ENCODE measurements at regions not wholly inside any gene's neighbourhood (a gene's known extent, or its start where the extent isn't known, plus 50 kb on each side); places are given as distances from the start of the nearest gene placed in this dataset.

- no peak for FAIRE-seq
- intact Hi-C loops (cut with micrococcal nuclease; ENCODE audit: unreplicated experiment): no loop called here
- CTCF ChIA-PET (ENCODE audit: low intra/inter-chr PET ratio, low total read pairs): no interaction called here
Measured at GRCh38 chr13:87614276-87614675, 56.9 kb upstream of the SLITRK5 start.

More at GRCh38 chr13:87614276-87614675, 56.9 kb upstream of the SLITRK5 start:
- no peaks in the 10 kb centered on the region for H3K79me2 ChIP-seq (ENCODE audit: insufficient read depth, low read length)
- no peak overlapping the region for H2AFZ ChIP-seq (ENCODE audit: low read length)
- no peaks in the 10 kb centered on the region for H3K4me1 ChIP-seq (ENCODE audit: insufficient read depth, low read length)
- no peak for ATAC-seq
- no peak overlapping the region for H3K27ac ChIP-seq (ENCODE audit: extremely low read length, insufficient read depth, low read length)
- H3K4me2 ChIP-seq (ENCODE audit: low read depth, low read length): no peak overlapping the region
- H3K4me3 ChIP-seq (replicated peaks in 1 of 3; ENCODE audit: insufficient read depth in 1 of 3, low read depth in 2 of 3, low read length in 3 of 3): no peak overlapping the region
- no peak overlapping the region for H3K9ac ChIP-seq (ENCODE audit: insufficient read depth, low read depth, low read length)
- no peaks in the 10 kb centered on the region for H3K36me3 ChIP-seq (replicated peaks in 1 of 2; ENCODE audit: control insufficient read depth in 1 of 2, insufficient read depth in 2 of 2, low read length in 2 of 2)
- H3K27me3 ChIP-seq (ENCODE audit: control insufficient read depth in 1 of 2, insufficient read depth in 2 of 2, low read length in 2 of 2): no peaks in the 10 kb centered on the region
- in situ Hi-C loops (cut with HindIII; ENCODE audit: extremely low pct_ligation_motif_present, low pct_unique_long_range_greater_than_20kb): no loop called here
- no peak for TF ChIP-seq EED (CRISPR knock-in tag; IDR thresholded peaks at IDR 0.05)
- no peak for TF ChIP-seq ATAD3A (CRISPR knock-in tag; IDR thresholded peaks at IDR 0.05)
- no peak for TF ChIP-seq IRX3 (CRISPR knock-in tag; IDR thresholded peaks at IDR 0.05; ENCODE audit: borderline replicate concordance, low read depth)
- no peak for TF ChIP-seq ZFP62 (CRISPR knock-in tag; IDR thresholded peaks at IDR 0.05)
- TF ChIP-seq ZNF343 (CRISPR knock-in tag; IDR thresholded peaks at IDR 0.05): no peak
- no peak for TF ChIP-seq MEIS2 (CRISPR knock-in tag; IDR thresholded peaks at IDR 0.05)
- DNase-seq (ENCODE audit: low spot score): no peak
- H4K20me1 ChIP-seq (ENCODE audit: insufficient read depth, low read length): no peaks in the 10 kb centered on the region
- POLR2A ChIA-PET: no interaction called here
- no peaks in the 10 kb centered on the region for H3K9me3 ChIP-seq (ENCODE audit: low read length)
- 0% methylated on average over 2 of the region's 2 CpGs for WGBS (ENCODE audit: low lambda C conversion rate)
- no TSS peak for BruUV-seq (replicated peaks)

Small RNA genes lying in the stretch of these regions (small RNA-seq; reads per million reads assigned to genes)
- gene UBBP5 (ENCODE audit: insufficient read depth in 2 of 3, insufficient read length in 3 of 3, low read depth in 2 of 3, low replicate concordance in 1 of 3): 0 reads per million in 3 experiments

Data from HepG2 (cell line).